GM11168 (cell line): ENCODE measurements at regions not wholly inside any gene's neighbourhood (a gene's known extent, or its start where the extent isn't known, plus 50 kb on each side); places are given as distances from the start of the nearest gene placed in this dataset.
"Not testable (repeated sequence)": the region's sequence is repeated elsewhere in the genome, so short reads cannot be mapped to it uniquely, and the experiment has no call there.

ENCODE experiments used
- in situ Hi-C: fragments of 300-500 bp; cut with MboI; formaldehyde crosslinking; loops from one replicate; pipeline ENCODE4 v1.12.0; 2022; ENCODE audit warnings: low sequenced_read_pairs; ENCODE audit not compliant: unreplicated experiment

- in situ Hi-C loops: loop anchor here (25.0 kb wide), 1 partner anchor 800 kb away; the partner anchor contains the start of gene DIPK2A
These were observed 790.5 kb downstream of the DIPK2A start for GRCh38 chr3:144762091-144762490.

GRCh38 chr3:144763878-144764454 is 792.3 kb downstream of the DIPK2A start:
- in situ Hi-C loops: loop anchor here (25.0 kb wide), 1 partner anchor 802 kb away; the partner anchor contains the start of gene DIPK2A

GRCh38 chr3:144770281-144770680 is 798.7 kb downstream of the DIPK2A start:
- in situ Hi-C loops: loop anchor here (25.0 kb wide), 1 partner anchor 808 kb away; the partner anchor contains the start of gene DIPK2A

- in situ Hi-C loops: loop anchor here (25.0 kb wide), 1 partner anchor 809 kb away; the partner anchor contains the start of gene DIPK2A
These were observed 799.3 kb downstream of the DIPK2A start for GRCh38 chr3:144770915-144771351.

GRCh38 chr3:144771381-144771870 is 799.8 kb downstream of the DIPK2A start:
- in situ Hi-C loops: loop anchor here (25.0 kb wide), 1 partner anchor 809 kb away; the partner anchor contains the start of gene DIPK2A

GRCh38 chr3:144772372-144772771 is 800.7 kb downstream of the DIPK2A start:
- in situ Hi-C loops: loop anchor here (25.0 kb wide), 1 partner anchor 810 kb away; the partner anchor contains the start of gene DIPK2A

- in situ Hi-C loops: loop anchor here (25.0 kb wide), 1 partner anchor 811 kb away; the partner anchor contains the start of gene DIPK2A
These were observed 801.7 kb downstream of the DIPK2A start for GRCh38 chr3:144773350-144773749.

- in situ Hi-C loops: loop anchor here (25.0 kb wide), 1 partner anchor 813 kb away; the partner anchor contains the start of gene DIPK2A
These were observed 803.3 kb downstream of the DIPK2A start for GRCh38 chr3:144774897-144775296.

- in situ Hi-C loops: no loop called here
These were observed 803.9 kb downstream of the DIPK2A start for GRCh38 chr3:144775551-144775950.

GRCh38 chr3:144777906-144778305 is 806.3 kb downstream of the DIPK2A start:
- in situ Hi-C loops: no loop called here

GRCh38 chr3:144791034-144791433 is 819.4 kb downstream of the DIPK2A start:
- in situ Hi-C loops: no loop called here

- in situ Hi-C loops: no loop called here
These were observed 830.3 kb downstream of the DIPK2A start for GRCh38 chr3:144801890-144802289.

- in situ Hi-C loops: no loop called here
These were observed 837.8 kb downstream of the DIPK2A start for GRCh38 chr3:144809380-144809779.

GRCh38 chr3:144810160-144810559 is 838.5 kb downstream of the DIPK2A start:
- in situ Hi-C loops: no loop called here

- in situ Hi-C loops: no loop called here
These were observed 844.0 kb downstream of the DIPK2A start for GRCh38 chr3:144815655-144816054.

- in situ Hi-C loops: no loop called here
These were observed 844.7 kb downstream of the DIPK2A start for GRCh38 chr3:144816323-144816722.

GRCh38 chr3:144818973-144819372 is 847.4 kb downstream of the DIPK2A start:
- in situ Hi-C loops: no loop called here

- in situ Hi-C loops: not testable (repeated sequence)
These were observed 848.6 kb downstream of the DIPK2A start for GRCh38 chr3:144820232-144820631.

- in situ Hi-C loops: no loop called here
These were observed 849.1 kb downstream of the DIPK2A start for GRCh38 chr3:144820726-144821125.

GRCh38 chr3:144821583-144821982 is 850.0 kb downstream of the DIPK2A start:
- in situ Hi-C loops: no loop called here

- in situ Hi-C loops: no loop called here
These were observed 851.0 kb downstream of the DIPK2A start for GRCh38 chr3:144822671-144823070.
